ENCODE measurements at regions not wholly inside any gene's neighbourhood (a gene's known extent, or its start where the extent isn't known, plus 50 kb on each side); places are given as distances from the start of the nearest gene placed in this dataset.

DNA sequence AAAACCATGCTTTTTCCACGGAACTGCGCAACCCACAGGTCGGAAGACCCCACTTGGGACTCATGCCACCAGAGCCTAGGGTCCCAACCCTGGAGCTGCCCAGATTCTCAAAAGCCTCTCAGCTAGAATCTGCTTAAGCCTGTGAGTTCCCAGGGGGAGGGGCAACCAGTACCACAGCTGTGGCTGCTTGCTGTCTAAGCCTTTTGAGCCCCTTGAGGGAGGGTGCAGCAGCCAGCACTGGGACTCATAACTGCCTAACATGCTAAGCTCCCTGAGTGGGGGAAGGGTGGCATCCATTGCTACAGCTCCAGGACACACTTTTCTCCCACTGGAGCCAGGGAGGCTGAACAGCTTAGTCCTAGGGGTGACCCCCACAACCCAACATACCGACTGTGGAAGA lies 485.6 kb upstream of the GRM3 start:
- TF ChIP-seq POLR2A (IDR thresholded peaks at IDR 0.05), result no peak
- TF ChIP-seq, protein P1, sequence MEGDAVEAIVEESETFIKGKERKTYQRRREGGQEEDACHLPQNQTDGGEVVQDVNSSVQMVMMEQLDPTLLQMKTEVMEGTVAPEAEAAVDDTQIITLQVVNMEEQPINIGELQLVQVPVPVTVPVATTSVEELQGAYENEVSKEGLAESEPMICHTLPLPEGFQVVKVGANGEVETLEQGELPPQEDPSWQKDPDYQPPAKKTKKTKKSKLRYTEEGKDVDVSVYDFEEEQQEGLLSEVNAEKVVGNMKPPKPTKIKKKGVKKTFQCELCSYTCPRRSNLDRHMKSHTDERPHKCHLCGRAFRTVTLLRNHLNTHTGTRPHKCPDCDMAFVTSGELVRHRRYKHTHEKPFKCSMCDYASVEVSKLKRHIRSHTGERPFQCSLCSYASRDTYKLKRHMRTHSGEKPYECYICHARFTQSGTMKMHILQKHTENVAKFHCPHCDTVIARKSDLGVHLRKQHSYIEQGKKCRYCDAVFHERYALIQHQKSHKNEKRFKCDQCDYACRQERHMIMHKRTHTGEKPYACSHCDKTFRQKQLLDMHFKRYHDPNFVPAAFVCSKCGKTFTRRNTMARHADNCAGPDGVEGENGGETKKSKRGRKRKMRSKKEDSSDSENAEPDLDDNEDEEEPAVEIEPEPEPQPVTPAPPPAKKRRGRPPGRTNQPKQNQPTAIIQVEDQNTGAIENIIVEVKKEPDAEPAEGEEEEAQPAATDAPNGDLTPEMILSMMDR (IDR thresholded peaks at IDR 0.05), result no peak
- H3K4me3 ChIP-seq (ENCODE audit: low read depth, poor library complexity, severe bottlenecking), result no peak overlapping the region
- WGBS, 2 donors, result 90 to 93% methylated on average over 4 of the region's 4 CpGs
- DNase-seq (ENCODE audit: low spot score in 2 of 2), result no peak
- intact Hi-C loops (cut with DNase I; ENCODE audit: low total_unique reads), result no loop called here

DNA sequence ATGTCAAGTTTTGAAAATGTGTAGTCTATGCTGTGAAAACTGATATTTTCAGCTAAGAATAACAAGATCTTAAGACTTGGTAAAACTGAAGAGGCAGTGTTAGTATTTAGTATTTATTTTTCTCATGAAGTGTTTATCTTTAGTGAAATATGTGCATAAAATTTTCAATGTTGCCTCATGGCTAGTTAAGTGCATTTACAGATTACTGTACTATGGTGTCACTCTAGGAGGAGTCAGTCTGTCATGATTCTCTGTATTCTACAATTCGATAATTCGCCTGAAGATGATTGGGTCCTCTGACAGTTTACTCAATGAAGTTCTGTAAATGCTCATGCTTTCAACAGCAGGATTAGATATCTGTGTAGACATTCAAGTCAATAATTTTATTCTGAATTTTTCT lies 488.1 kb upstream of the GRM3 start:
- WGBS, 2 donors, result 93 to 95% methylated on average over 2 of the region's 2 CpGs
- intact Hi-C loops (cut with DNase I; ENCODE audit: low total_unique reads), result no loop called here
- TF ChIP-seq, protein P1 (IDR thresholded peaks at IDR 0.05), result no peak
- TF ChIP-seq POLR2A (IDR thresholded peaks at IDR 0.05), result no peak
- H3K4me3 ChIP-seq (ENCODE audit: low read depth, poor library complexity, severe bottlenecking), result no peak overlapping the region
- DNase-seq (ENCODE audit: low spot score in 2 of 2), result no peak

DNA sequence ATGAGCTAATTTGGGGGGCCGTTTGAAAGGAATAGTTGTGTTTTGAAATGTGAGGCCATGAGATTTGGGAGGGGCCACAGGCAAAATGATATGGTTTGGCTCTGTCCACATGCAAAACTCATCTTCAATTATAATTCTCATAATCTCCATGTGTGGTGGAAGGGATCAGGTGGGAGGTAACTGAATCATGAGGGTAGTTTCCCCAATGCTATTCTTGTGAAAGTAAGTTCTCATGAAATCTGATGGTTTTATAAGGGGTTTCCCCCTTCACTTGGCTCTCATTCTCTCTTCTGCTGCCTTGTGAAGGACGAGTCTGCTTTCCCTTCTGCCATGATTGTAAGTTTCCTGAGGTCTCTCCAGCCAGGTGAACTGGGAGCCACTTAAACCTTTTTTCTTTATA lies 490.8 kb upstream of the GRM3 start:
- intact Hi-C loops (cut with DNase I; ENCODE audit: low total_unique reads), result no loop called here
- WGBS, 2 donors, result 48 to 71% methylated on average over 2 of the region's 2 CpGs
- DNase-seq (ENCODE audit: low spot score in 2 of 2), result no peak
- no peak for TF ChIP-seq POLR2A (IDR thresholded peaks at IDR 0.05)
- TF ChIP-seq, protein P1 (IDR thresholded peaks at IDR 0.05), result no peak
- H3K4me3 ChIP-seq (ENCODE audit: low read depth, poor library complexity, severe bottlenecking), result no peak overlapping the region

DNA sequence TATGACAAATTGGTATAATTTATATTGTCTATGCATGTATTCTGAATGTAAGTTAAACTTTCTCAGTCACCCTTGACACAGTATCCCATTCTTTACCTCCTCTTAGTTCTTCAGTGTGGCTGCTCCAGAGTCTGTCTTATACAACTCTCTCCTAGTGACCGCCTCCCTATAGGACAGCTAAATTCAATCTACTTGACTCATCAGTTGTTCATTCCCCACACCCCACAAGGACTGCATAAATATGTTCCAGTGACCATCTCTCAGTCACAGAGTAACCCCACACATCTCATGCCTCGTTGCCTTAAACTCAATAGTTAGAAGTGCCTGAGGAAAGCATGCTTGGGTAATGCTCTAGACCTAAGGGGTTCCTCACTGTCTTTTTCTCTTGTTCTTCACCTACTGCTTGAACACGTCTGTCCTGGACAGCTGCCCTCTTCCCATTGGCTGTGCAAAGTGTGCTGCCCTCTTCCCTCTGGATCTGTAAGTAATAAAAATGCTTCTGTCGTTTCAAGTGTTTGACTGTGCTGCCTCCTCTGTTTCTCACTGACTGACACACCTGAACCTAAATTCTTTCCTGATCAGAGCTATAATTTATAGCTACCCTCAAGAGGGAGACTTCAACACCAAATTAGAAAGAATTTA lies 494.6 kb upstream of the GRM3 start:
- no peak for DNase-seq (ENCODE audit: low spot score in 2 of 2)
- intact Hi-C loops (cut with DNase I; ENCODE audit: low total_unique reads), result no loop called here
- H3K4me3 ChIP-seq (ENCODE audit: low read depth, poor library complexity, severe bottlenecking), result no peak overlapping the region
- TF ChIP-seq POLR2A (IDR thresholded peaks at IDR 0.05), result no peak
- TF ChIP-seq, protein P1 (IDR thresholded peaks at IDR 0.05), result no peak
- WGBS, 2 donors, result 30 to 44% methylated on average over 4 of the region's 4 CpGs

DNA sequence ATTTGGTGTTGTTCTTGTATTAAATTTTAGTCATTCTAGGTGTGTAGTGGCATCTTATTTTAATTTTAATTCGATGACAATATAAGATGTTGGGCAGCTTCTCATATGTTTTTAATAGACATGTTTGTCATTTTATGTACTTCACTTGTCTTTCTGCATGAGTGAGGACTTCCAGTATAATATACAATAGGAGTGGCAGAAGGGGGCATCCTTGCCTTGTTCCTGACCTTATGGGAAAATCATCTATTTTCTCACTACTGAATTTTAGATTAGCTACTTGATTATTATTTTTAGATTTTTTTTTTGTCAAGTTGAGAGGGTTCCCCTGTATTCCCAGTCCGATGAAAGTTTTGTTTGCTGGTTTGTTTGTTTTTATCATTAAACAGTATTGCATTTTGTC lies 495.2 kb upstream of the GRM3 start:
- 44 to 48% methylated on average over 2 of the region's 2 CpGs for WGBS, 2 donors
- no peak overlapping the region for H3K4me3 ChIP-seq (ENCODE audit: low read depth, poor library complexity, severe bottlenecking)
- no peak for TF ChIP-seq POLR2A (IDR thresholded peaks at IDR 0.05)
- TF ChIP-seq, protein P1 (IDR thresholded peaks at IDR 0.05), result no peak
- intact Hi-C loops (cut with DNase I; ENCODE audit: low total_unique reads), result no loop called here
- no peak for DNase-seq (ENCODE audit: low spot score in 2 of 2)

DNA sequence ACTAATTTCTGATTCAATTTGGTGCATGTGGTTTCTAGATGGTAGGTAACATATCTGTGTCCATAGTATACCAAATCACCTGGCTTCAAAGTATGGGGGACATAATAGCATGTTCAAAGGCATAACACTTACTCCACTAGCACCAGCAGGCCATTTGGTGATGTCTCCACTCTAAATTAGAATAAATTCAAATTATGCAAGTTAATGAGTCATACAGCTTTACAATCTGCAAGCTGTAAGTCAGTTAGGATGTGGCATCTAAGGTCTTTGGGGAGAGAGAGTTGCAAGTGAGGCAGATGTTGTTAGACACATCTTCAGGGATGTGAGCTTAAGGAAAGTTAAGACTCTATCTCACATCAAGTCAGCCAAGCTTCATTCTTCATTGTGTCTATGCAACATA lies 506.4 kb upstream of the GRM3 start:
- DNase-seq (ENCODE audit: low spot score in 2 of 2), result no peak
- intact Hi-C loops (cut with DNase I; ENCODE audit: low total_unique reads), result no loop called here
- H3K4me3 ChIP-seq (ENCODE audit: low read depth, poor library complexity, severe bottlenecking), result no peak overlapping the region
- TF ChIP-seq, protein P1 (IDR thresholded peaks at IDR 0.05), result no peak
- no peak for TF ChIP-seq POLR2A (IDR thresholded peaks at IDR 0.05)

Measured in lower leg skin (tissue), 4 donors.